ENCODE measurements at regions not wholly inside any gene's neighbourhood (a gene's known extent, or its start where the extent isn't known, plus 50 kb on each side); places are given as distances from the start of the nearest gene placed in this dataset.

- no peaks in the 10 kb centered on the region for H3K36me3 Mint-ChIP-seq
- H2AFZ ChIP-seq (ENCODE audit: insufficient read depth, low read depth, low read length, poor library complexity, severe bottlenecking) = no peak overlapping the region
- no peaks in the 10 kb centered on the region for H3K27me3 ChIP-seq (ENCODE audit: control insufficient read depth in 2 of 2, insufficient read depth in 2 of 2, low read length in 2 of 2)
Observed at GRCh38 chr4:158993891-158994290, 109.0 kb upstream of the RAPGEF2 start.

GRCh38 chr4:158995040-158995439, 107.8 kb upstream of the RAPGEF2 start:
- no peaks in the 10 kb centered on the region for H3K9me3 ChIP-seq (replicated peaks in 1 of 2; ENCODE audit: control insufficient read depth in 1 of 2, insufficient read depth in 1 of 2, low read length in 2 of 2)
- no peaks in the 10 kb centered on the region for H3K79me2 ChIP-seq (ENCODE audit: insufficient read depth, low read length)
- no peak overlapping the region for H3K4me2 ChIP-seq (replicated peaks; ENCODE audit: extremely low read depth, low read length, poor library complexity, severe bottlenecking)
- no CpG with 5 or more reads among the region's 2 CpGs for WGBS (ENCODE audit: insufficient coverage)
- no peak overlapping the region for H3K27ac ChIP-seq (ENCODE audit: low read depth in 1 of 2, low read length in 2 of 2)
- H4K20me1 ChIP-seq (ENCODE audit: insufficient read depth, low read length) = no peaks in the 10 kb centered on the region
- H3K36me3 ChIP-seq (replicated peaks in 1 of 2; ENCODE audit: control insufficient read depth in 1 of 2, insufficient read depth in 2 of 2, low read length in 2 of 2) = no peaks in the 10 kb centered on the region
- Mint-ChIP-seq H3K36me3 (no peaks in the 10 kb centered on the region), H3K27ac (peak overlapping the region in 1 of 7 donors; percentile 19), H3K9me3 (peaks cover 0 to 1% (median 0%) of the 10 kb centered on the region in 7 donors), H3K4me3 (no peak overlapping the region), H3K4me1 (peaks cover 9% of the 10 kb centered on the region), H3K27me3 (ENCODE audit: low read depth in 3 of 3) (peaks cover 0 to 3% (median 0%) of the 10 kb centered on the region in 3 donors)
- TF ChIP-seq CTCF (IDR thresholded peaks at IDR 0.05) = no peak
- no peak for DNase-seq
- H3K4me3 ChIP-seq (replicated peaks in 1 of 3; ENCODE audit: low read depth in 2 of 3, low read length in 3 of 3) = no peak overlapping the region
- H3K9ac ChIP-seq (ENCODE audit: insufficient read depth, low read length, poor library complexity, severe bottlenecking) = no peak overlapping the region
- no peaks in the 10 kb centered on the region for H3K27me3 ChIP-seq (ENCODE audit: control insufficient read depth in 2 of 2, insufficient read depth in 2 of 2, low read length in 2 of 2)
- no peak overlapping the region for H2AFZ ChIP-seq (ENCODE audit: insufficient read depth, low read depth, low read length, poor library complexity, severe bottlenecking)
- no peaks in the 10 kb centered on the region for H3K4me1 ChIP-seq (ENCODE audit: control insufficient read depth in 1 of 2, insufficient read depth in 2 of 2, low read length in 2 of 2)
- intact Hi-C loops (cut with micrococcal nuclease) = no loop called here

More at GRCh38 chr4:158993891-158994290, 109.0 kb upstream of the RAPGEF2 start:
- H3K4me3 Mint-ChIP-seq = no peak overlapping the region
- no peak overlapping the region for H3K4me3 ChIP-seq (replicated peaks in 1 of 3; ENCODE audit: low read depth in 2 of 3, low read length in 3 of 3)
- H3K36me3 ChIP-seq (replicated peaks in 1 of 2; ENCODE audit: control insufficient read depth in 1 of 2, insufficient read depth in 2 of 2, low read length in 2 of 2) = no peaks in the 10 kb centered on the region
- H3K4me1 ChIP-seq (ENCODE audit: control insufficient read depth in 1 of 2, insufficient read depth in 2 of 2, low read length in 2 of 2) = no peaks in the 10 kb centered on the region
- H3K9me3 Mint-ChIP-seq = peaks cover 0 to 5% (median 1%) of the 10 kb centered on the region in 7 donors
- no peak overlapping the region for H3K27ac ChIP-seq (ENCODE audit: low read depth in 1 of 2, low read length in 2 of 2)
- H4K20me1 ChIP-seq (ENCODE audit: insufficient read depth, low read length) = no peaks in the 10 kb centered on the region
- H3K4me2 ChIP-seq (replicated peaks; ENCODE audit: extremely low read depth, low read length, poor library complexity, severe bottlenecking) = no peak overlapping the region
- TF ChIP-seq CTCF (IDR thresholded peaks at IDR 0.05) = no peak
- peak; percentile 7 to 19 (median 9) for DNase-seq
- peaks cover 0 to 2% (median 0%) of the 10 kb centered on the region in 3 donors for H3K27me3 Mint-ChIP-seq (ENCODE audit: low read depth in 3 of 3)
- no peak overlapping the region for H3K27ac Mint-ChIP-seq
- peaks cover 9% of the 10 kb centered on the region for H3K4me1 Mint-ChIP-seq
- H3K79me2 ChIP-seq (ENCODE audit: insufficient read depth, low read length) = no peaks in the 10 kb centered on the region
- no CpG with 5 or more reads among the region's 2 CpGs for WGBS (ENCODE audit: insufficient coverage)
- no peak overlapping the region for H3K9ac ChIP-seq (ENCODE audit: insufficient read depth, low read length, poor library complexity, severe bottlenecking)
- intact Hi-C loops (cut with micrococcal nuclease) = no loop called here
- H3K9me3 ChIP-seq (replicated peaks in 1 of 2; ENCODE audit: control insufficient read depth in 1 of 2, insufficient read depth in 1 of 2, low read length in 2 of 2) = no peaks in the 10 kb centered on the region
